Loucy (cell line): ENCODE measurements at regions not wholly inside any gene's neighbourhood (a gene's known extent, or its start where the extent isn't known, plus 50 kb on each side); places are given as distances from the start of the nearest gene placed in this dataset.

ENCODE experiments used
- H2AFZ ChIP-seq: fragments of 200-600 bp; sonication (generic); 2 replicates; pipeline ENCODE4 v1.6.0; 2016; ENCODE audit warnings: antibody characterized with exemption, mild to moderate bottlenecking, low read length, moderate library complexity
- H3F3A ChIP-seq: fragments of 200-600 bp; 2 replicates; pipeline ENCODE4 v1.6.0; 2016; ENCODE audit warnings: antibody characterized with exemption, low read depth, mild to moderate bottlenecking
- H3K27me3 ChIP-seq: fragments of 200-600 bp; sonication (generic); 2 replicates; pipeline ENCODE4 v1.6.1; 2014; ENCODE audit warnings: low read length, mild to moderate bottlenecking; ENCODE audit not compliant: insufficient read depth, poor library complexity, severe bottlenecking
- H3K36me3 ChIP-seq: fragments of 200-600 bp; sonication (generic); 2 replicates; pipeline ENCODE4 v1.6.1; 2016; ENCODE audit warnings: low read length; ENCODE audit not compliant: insufficient read depth
- H3K4me1 ChIP-seq: fragments of 200-600 bp; sonication (generic); 2 replicates; pipeline ENCODE4 v1.5.1; 2014; ENCODE audit warnings: low read length, mild to moderate bottlenecking; ENCODE audit not compliant: insufficient read depth, poor library complexity, severe bottlenecking
- H3K4me2 ChIP-seq: fragments of 200-600 bp; sonication (generic); 2 replicates; pipeline ENCODE4 v1.6.0; 2014; ENCODE audit warnings: antibody characterized with exemption, low read length, low read depth, mild to moderate bottlenecking; ENCODE audit not compliant: poor library complexity, severe bottlenecking
- H3K4me3 ChIP-seq: fragments of 200-600 bp; sonication (generic); 2 replicates; pipeline ENCODE4 v1.5.1; 2014; ENCODE audit warnings: low read length, mild to moderate bottlenecking, mixed read lengths; ENCODE audit not compliant: poor library complexity, severe bottlenecking
- H3K79me2 ChIP-seq: fragments of 200-600 bp; sonication (generic); 2 replicates; pipeline ENCODE4 v1.6.1; 2014; ENCODE audit warnings: low read length; ENCODE audit not compliant: insufficient read depth
- H3K9ac ChIP-seq: fragments of 200-600 bp; sonication (generic); 2 replicates; pipeline ENCODE4 v1.6.0; 2014; ENCODE audit warnings: mild to moderate bottlenecking, low read depth, low read length, moderate library complexity; ENCODE audit not compliant: poor library complexity, severe bottlenecking
- H3K9me2 ChIP-seq: fragments of 200-600 bp; sonication (generic); replicated peaks from 2 replicates; pipeline ENCODE4 v1.6.1; 2016; ENCODE audit warnings: low read depth, low read length, mixed read lengths
- H3K9me3 ChIP-seq: fragments of 200-600 bp; sonication (generic); 2 replicates; pipeline ENCODE4 v1.6.1; 2014; ENCODE audit warnings: mild to moderate bottlenecking, antibody characterized with exemption, low read length, low read depth; ENCODE audit not compliant: insufficient read depth
- H4K20me1 ChIP-seq: fragments of 200-600 bp; sonication (generic); 2 replicates; pipeline ENCODE4 v1.6.0; 2014; ENCODE audit warnings: antibody characterized with exemption, low read length, mild to moderate bottlenecking; ENCODE audit not compliant: insufficient read depth, poor library complexity, severe bottlenecking
- EZH2phosphoT487 ChIP-seq: fragments of 200-600 bp; IDR thresholded peaks from 2 replicates; pipeline ENCODE4 v1.6.1; 2018; ENCODE audit warnings: antibody characterized with exemption, mild to moderate bottlenecking, moderate library complexity, borderline replicate concordance
- TF ChIP-seq, protein P1 (sequence below): fragments of 200-600 bp; sonication (generic); conservative IDR thresholded peaks from 2 replicates; pipeline ENCODE4 v1.5.1; 2014; ENCODE audit warnings: mild to moderate bottlenecking, antibody characterized with exemption, low read length

DNA sequence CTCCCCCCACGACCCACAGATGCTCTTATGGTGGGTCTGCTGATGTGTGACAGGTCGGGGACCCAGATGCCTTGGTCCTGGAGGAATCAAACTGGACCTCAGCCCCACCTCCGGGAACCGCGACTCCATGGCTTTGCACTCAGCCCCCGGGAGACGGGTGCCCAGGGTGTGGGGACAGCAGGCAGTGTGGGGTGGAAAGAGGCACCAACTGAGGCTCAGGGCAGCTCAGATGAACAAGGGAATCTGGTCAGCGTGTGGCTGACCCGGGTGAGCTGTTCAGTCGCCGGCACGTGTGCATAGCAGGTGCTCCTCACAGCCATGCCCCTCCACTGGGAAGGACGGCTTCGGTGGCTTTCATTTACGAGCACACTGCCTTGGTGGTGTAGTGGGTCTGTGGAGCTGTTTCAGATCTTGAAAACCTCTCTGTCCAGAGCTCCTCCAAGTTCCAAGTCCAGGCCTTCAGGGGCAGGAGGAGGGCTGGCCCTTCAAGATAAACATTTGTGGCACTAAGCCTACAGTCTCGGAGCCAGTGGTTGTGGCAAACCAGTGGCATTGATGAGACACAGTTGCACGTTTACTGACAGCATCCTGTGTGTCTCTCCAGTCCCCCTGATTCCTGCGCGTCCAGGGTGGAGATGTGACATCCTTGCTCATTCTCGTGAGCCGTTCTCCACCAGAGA lies 471.2 kb upstream of the HS6ST1 start:
- no peaks in the 10 kb centered on the region for H3K36me3 ChIP-seq
- H3F3A ChIP-seq, result no peaks in the 10 kb centered on the region
- H3K4me3 ChIP-seq, result no peak overlapping the region
- peaks cover 8% of the 10 kb centered on the region for H3K4me1 ChIP-seq
- H3K9me3 ChIP-seq, result no peaks in the 10 kb centered on the region
- H3K9ac ChIP-seq, result no peak overlapping the region
- H3K27me3 ChIP-seq, result no peaks in the 10 kb centered on the region
- H3K4me2 ChIP-seq, result no peak overlapping the region
- no peaks in the 10 kb centered on the region for H3K9me2 ChIP-seq
- H4K20me1 ChIP-seq, result no peaks in the 10 kb centered on the region
- H3K79me2 ChIP-seq, result no peaks in the 10 kb centered on the region
- H2AFZ ChIP-seq, result no peak overlapping the region
- TF ChIP-seq EZH2phosphoT487, result no peak
- TF ChIP-seq, protein P1, sequence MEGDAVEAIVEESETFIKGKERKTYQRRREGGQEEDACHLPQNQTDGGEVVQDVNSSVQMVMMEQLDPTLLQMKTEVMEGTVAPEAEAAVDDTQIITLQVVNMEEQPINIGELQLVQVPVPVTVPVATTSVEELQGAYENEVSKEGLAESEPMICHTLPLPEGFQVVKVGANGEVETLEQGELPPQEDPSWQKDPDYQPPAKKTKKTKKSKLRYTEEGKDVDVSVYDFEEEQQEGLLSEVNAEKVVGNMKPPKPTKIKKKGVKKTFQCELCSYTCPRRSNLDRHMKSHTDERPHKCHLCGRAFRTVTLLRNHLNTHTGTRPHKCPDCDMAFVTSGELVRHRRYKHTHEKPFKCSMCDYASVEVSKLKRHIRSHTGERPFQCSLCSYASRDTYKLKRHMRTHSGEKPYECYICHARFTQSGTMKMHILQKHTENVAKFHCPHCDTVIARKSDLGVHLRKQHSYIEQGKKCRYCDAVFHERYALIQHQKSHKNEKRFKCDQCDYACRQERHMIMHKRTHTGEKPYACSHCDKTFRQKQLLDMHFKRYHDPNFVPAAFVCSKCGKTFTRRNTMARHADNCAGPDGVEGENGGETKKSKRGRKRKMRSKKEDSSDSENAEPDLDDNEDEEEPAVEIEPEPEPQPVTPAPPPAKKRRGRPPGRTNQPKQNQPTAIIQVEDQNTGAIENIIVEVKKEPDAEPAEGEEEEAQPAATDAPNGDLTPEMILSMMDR, result no peak

- Histone ChIP-seq H3K4me2 (no peak overlapping the region), H3K4me3 (no peak overlapping the region), H3K9ac (no peak overlapping the region), H2AFZ (no peak overlapping the region), H3K27me3 (no peaks in the 10 kb centered on the region), H3K79me2 (no peaks in the 10 kb centered on the region), H3K9me2 (no peaks in the 10 kb centered on the region), H4K20me1 (no peaks in the 10 kb centered on the region), H3K4me1 (peaks cover 1% of the 10 kb centered on the region), H3K36me3 (no peaks in the 10 kb centered on the region), H3F3A (no peaks in the 10 kb centered on the region), H3K9me3 (no peaks in the 10 kb centered on the region)
- TF ChIP-seq, protein P1, result no peak
- no peak for TF ChIP-seq EZH2phosphoT487
These were observed 471.9 kb upstream of the HS6ST1 start for GRCh38 chr2:128790541-128791001.

DNA sequence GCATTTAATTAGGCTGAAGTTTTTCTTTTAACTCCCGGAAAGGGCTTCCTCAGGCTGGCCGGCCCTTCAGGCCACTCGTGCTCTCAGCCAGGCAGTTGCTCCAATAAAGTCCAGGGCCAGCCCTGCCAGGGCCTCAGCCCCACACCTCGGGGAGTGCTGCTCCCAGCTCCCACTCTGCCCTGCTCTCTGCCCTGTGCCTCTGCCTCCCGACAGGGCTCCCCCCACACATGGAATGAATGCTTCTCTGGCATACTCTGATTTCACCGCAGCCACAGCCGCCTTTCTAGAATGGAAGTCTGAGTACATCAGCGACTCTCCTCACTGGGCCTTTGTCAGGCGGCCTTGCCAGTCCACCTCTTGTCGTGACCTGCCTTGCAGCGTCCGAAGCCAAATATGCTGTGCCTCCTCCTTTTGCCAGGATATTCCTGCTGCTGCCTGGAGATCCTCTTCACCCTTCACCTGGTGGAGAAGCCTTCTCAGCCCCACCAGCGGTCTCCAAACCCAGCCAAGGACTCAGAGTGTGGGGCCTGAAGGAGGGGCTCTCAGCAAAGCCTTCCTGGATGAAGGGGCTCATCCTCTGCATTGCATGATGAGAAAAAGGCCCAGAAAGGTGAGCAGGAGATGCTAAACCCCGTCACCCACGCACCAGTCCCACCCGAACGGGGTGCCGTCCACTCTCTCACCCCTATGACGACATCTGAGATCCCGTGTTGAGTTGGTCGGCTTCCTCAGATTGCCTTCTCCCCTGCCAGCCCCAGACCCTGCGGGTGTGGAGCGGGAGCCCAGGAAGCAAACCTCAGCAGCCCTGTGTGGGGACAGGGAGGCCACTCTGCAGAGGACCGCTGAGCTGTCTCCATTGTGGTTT lies 472.7 kb upstream of the HS6ST1 start:
- Histone ChIP-seq H3K36me3 (no peaks in the 10 kb centered on the region), H3K4me3 (no peak overlapping the region), H3K9me2 (no peaks in the 10 kb centered on the region), H4K20me1 (no peaks in the 10 kb centered on the region), H3K4me2 (no peak overlapping the region), H2AFZ (no peak overlapping the region), H3K4me1 (no peaks in the 10 kb centered on the region), H3K9ac (no peak overlapping the region), H3K9me3 (no peaks in the 10 kb centered on the region), H3F3A (no peaks in the 10 kb centered on the region), H3K79me2 (no peaks in the 10 kb centered on the region), H3K27me3 (no peaks in the 10 kb centered on the region)
- TF ChIP-seq, protein P1, result no peak
- TF ChIP-seq EZH2phosphoT487, result no peak
